ENCODE measurements at regions not wholly inside any gene's neighbourhood (a gene's known extent, or its start where the extent isn't known, plus 50 kb on each side); places are given as distances from the start of the nearest gene placed in this dataset.

DNA sequence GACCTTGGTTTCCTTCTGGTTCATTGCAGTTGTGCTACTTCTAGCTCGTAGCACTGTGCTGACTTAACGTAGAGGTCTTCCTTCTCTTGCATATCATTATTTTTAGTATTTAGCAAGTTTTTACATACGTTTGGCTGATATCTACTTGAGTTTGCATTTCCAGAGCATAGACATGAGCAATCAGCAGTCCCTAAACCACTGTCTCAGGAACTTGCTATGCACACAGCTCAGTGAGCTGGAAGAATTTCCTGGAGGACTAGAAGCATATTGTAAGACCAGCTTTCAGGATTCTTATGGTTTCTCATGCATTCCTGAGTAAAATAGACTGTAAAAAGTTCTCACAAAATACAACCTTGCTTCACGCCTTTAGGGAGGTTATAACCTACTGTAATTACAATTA is 226.7 kb upstream of the PDGFD start:
- H3K9me3 ChIP-seq (replicated peaks; ENCODE audit: insufficient read depth, low read length), result no peaks in the 10 kb centered on the region
- H3K4me3 ChIP-seq (ENCODE audit: low read length), result no peak overlapping the region
- no peaks in the 10 kb centered on the region for H3K36me3 ChIP-seq (replicated peaks; ENCODE audit: insufficient read depth, low read length)
- TF ChIP-seq, protein P1, sequence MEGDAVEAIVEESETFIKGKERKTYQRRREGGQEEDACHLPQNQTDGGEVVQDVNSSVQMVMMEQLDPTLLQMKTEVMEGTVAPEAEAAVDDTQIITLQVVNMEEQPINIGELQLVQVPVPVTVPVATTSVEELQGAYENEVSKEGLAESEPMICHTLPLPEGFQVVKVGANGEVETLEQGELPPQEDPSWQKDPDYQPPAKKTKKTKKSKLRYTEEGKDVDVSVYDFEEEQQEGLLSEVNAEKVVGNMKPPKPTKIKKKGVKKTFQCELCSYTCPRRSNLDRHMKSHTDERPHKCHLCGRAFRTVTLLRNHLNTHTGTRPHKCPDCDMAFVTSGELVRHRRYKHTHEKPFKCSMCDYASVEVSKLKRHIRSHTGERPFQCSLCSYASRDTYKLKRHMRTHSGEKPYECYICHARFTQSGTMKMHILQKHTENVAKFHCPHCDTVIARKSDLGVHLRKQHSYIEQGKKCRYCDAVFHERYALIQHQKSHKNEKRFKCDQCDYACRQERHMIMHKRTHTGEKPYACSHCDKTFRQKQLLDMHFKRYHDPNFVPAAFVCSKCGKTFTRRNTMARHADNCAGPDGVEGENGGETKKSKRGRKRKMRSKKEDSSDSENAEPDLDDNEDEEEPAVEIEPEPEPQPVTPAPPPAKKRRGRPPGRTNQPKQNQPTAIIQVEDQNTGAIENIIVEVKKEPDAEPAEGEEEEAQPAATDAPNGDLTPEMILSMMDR (IDR thresholded peaks at IDR 0.05; ENCODE audit: low read length), result no peak
- TF ChIP-seq EZH2phosphoT487 (IDR thresholded peaks at IDR 0.05; ENCODE audit: low read length) (no peak), EZH2 (optimal IDR thresholded peaks at IDR 0.05; ENCODE audit: low read depth, low read length) (no peak)
- no peaks in the 10 kb centered on the region for H4K20me1 ChIP-seq (ENCODE audit: insufficient read depth, low read length)
- DNase-seq, result no peak
- H3F3A ChIP-seq (ENCODE audit: insufficient read depth, low read length), result no peaks in the 10 kb centered on the region
- H3K79me2 ChIP-seq (ENCODE audit: low read length), result no peaks in the 10 kb centered on the region
- no peak overlapping the region for H2AFZ ChIP-seq (ENCODE audit: low read length)
- no peaks in the 10 kb centered on the region for H3K27me3 ChIP-seq (replicated peaks; ENCODE audit: insufficient read depth, low read length)
- H3K9ac ChIP-seq (ENCODE audit: low read length), result no peak overlapping the region
- H3K9me2 ChIP-seq (replicated peaks; ENCODE audit: insufficient read depth, low read length), result no peaks in the 10 kb centered on the region
- H3K27ac ChIP-seq (ENCODE audit: low read length), result no peak overlapping the region
- H3K4me2 ChIP-seq (ENCODE audit: low read depth, low read length), result no peak overlapping the region
- H3K4me1 ChIP-seq (ENCODE audit: low read length), result no peaks in the 10 kb centered on the region

DNA sequence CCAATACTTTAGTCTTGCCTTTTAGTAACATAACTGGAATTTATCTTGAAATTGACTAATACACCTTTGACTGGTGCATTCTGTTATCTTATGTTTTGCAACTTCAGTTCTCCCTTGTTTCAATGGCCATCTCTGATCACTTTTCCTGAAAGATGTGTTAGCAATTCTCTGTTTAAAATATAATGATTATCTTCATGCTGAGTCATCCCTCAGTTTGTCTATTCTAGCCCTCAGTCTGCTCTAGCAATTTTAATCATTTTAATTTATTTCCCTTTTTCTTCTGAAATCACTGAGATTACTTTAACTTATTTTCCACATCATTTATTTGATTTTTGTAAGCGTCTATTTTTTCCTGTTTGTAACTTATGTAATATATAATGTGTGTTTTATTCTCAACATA is 221.9 kb upstream of the PDGFD start:
- no peak overlapping the region for H3K9ac ChIP-seq (ENCODE audit: low read length)
- H2AFZ ChIP-seq (ENCODE audit: low read length), result no peak overlapping the region
- DNase-seq, result no peak
- H3K9me2 ChIP-seq (replicated peaks; ENCODE audit: insufficient read depth, low read length), result no peaks in the 10 kb centered on the region
- H3F3A ChIP-seq (ENCODE audit: insufficient read depth, low read length), result no peaks in the 10 kb centered on the region
- no peaks in the 10 kb centered on the region for H3K27me3 ChIP-seq (replicated peaks; ENCODE audit: insufficient read depth, low read length)
- no peaks in the 10 kb centered on the region for H4K20me1 ChIP-seq (ENCODE audit: insufficient read depth, low read length)
- no peaks in the 10 kb centered on the region for H3K79me2 ChIP-seq (ENCODE audit: low read length)
- no peak overlapping the region for H3K4me2 ChIP-seq (ENCODE audit: low read depth, low read length)
- H3K27ac ChIP-seq (ENCODE audit: low read length), result no peak overlapping the region
- H3K4me1 ChIP-seq (ENCODE audit: low read length), result no peaks in the 10 kb centered on the region
- no peak overlapping the region for H3K4me3 ChIP-seq (ENCODE audit: low read length)
- no peaks in the 10 kb centered on the region for H3K36me3 ChIP-seq (replicated peaks; ENCODE audit: insufficient read depth, low read length)
- no peak for TF ChIP-seq EZH2 (optimal IDR thresholded peaks at IDR 0.05; ENCODE audit: low read depth, low read length)
- no peak for TF ChIP-seq EZH2phosphoT487 (IDR thresholded peaks at IDR 0.05; ENCODE audit: low read length)
- TF ChIP-seq, protein P1 (IDR thresholded peaks at IDR 0.05; ENCODE audit: low read length), result no peak
- no peaks in the 10 kb centered on the region for H3K9me3 ChIP-seq (replicated peaks; ENCODE audit: insufficient read depth, low read length)

DNA sequence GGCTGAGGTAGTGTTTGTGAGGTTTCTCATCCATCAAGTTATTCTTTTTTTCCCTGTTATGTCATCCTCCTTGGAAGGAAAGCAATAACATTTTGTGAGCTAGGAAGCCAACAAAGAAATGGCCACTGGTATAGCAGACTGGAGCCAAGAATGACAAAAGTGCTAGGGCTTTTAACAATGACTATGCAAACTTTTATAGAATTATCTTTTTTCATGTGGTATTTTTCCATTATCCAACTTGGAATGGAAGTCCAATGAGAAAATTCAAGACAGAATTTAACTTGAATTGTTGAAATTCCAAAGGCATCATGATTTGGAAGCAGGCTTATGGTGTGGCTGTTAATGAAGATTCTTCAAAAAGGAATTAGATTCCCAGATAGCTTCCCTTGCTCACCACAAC is 216.4 kb upstream of the PDGFD start:
- Histone ChIP-seq H2AFZ (ENCODE audit: low read length) (no peak overlapping the region), H3K4me1 (ENCODE audit: low read length) (no peaks in the 10 kb centered on the region), H3K27ac (ENCODE audit: low read length) (no peak overlapping the region), H3K79me2 (ENCODE audit: low read length) (no peaks in the 10 kb centered on the region), H3K9me2 (replicated peaks; ENCODE audit: insufficient read depth, low read length) (no peaks in the 10 kb centered on the region), H4K20me1 (ENCODE audit: insufficient read depth, low read length) (no peaks in the 10 kb centered on the region), H3K9me3 (replicated peaks; ENCODE audit: insufficient read depth, low read length) (no peaks in the 10 kb centered on the region), H3K27me3 (replicated peaks; ENCODE audit: insufficient read depth, low read length) (no peaks in the 10 kb centered on the region), H3K36me3 (replicated peaks; ENCODE audit: insufficient read depth, low read length) (no peaks in the 10 kb centered on the region), H3K4me3 (ENCODE audit: low read length) (no peak overlapping the region), H3K9ac (ENCODE audit: low read length) (no peak overlapping the region), H3K4me2 (ENCODE audit: low read depth, low read length) (no peak overlapping the region), H3F3A (ENCODE audit: insufficient read depth, low read length) (no peaks in the 10 kb centered on the region)
- TF ChIP-seq EZH2phosphoT487 (IDR thresholded peaks at IDR 0.05; ENCODE audit: low read length) (no peak), EZH2 (optimal IDR thresholded peaks at IDR 0.05; ENCODE audit: low read depth, low read length) (no peak)
- TF ChIP-seq, protein P1 (IDR thresholded peaks at IDR 0.05; ENCODE audit: low read length), result no peak
- no peak for DNase-seq
